Gastrocnemius medialis (tissue), 4 donors: ENCODE measurements at regions not wholly inside any gene's neighbourhood (a gene's known extent, or its start where the extent isn't known, plus 50 kb on each side); places are given as distances from the start of the nearest gene placed in this dataset.

Experiments used
- ATAC-seq, 2 donors: fragments of 150-250 bp; one replicate each; pipeline ENCODE4 v1.9.1; 2016
- DNase-seq, 2 donors: peaks; one replicate each; pipeline ENCODE4 v3.0.0-alpha.2; 2019
- H3K27ac ChIP-seq, 4 donors: fragments of 200-600 bp; sonication (generic); 1 replicate in 1 of 4; 2 replicates in 3 of 4; pipeline ENCODE4 v1.5.1; 2016 to 2018; ENCODE audit warnings: mild to moderate bottlenecking in 2 of 4, moderate library complexity in 1 of 4
- H3K27me3 ChIP-seq, 3 donors: fragments of 200-600 bp; sonication (generic) in 2 of 3; 1 replicate in 1 of 3; 2 replicates in 2 of 3; pipeline versions ENCODE4 v1.5.1 to v1.6.0; 2016 to 2019; ENCODE audit warnings: mild to moderate bottlenecking in 1 of 3, moderate library complexity in 1 of 3
- H3K36me3 ChIP-seq, 2 donors: fragments of 200-600 bp; sonication (generic) in 1 of 2; one replicate each; pipeline ENCODE4 v1.5.1; 2017 to 2018
- H3K4me1 ChIP-seq, 2 donors: fragments of 200-600 bp; sonication (generic) in 1 of 2; one replicate each; pipeline ENCODE4 v1.5.1; 2016 to 2017; ENCODE audit warnings: mild to moderate bottlenecking in 2 of 2
- H3K4me3 ChIP-seq, 4 donors: fragments of 200-600 bp; sonication (generic) in 3 of 4; 1 replicate in 1 of 4; 2 replicates in 3 of 4; pipeline ENCODE4 v1.5.1; 2016 to 2019; ENCODE audit warnings: mild to moderate bottlenecking in 2 of 4
- H3K9me3 ChIP-seq, 3 donors: fragments of 200-600 bp; sonication (generic) in 2 of 3; 1 replicate in 1 of 3; 2 replicates in 2 of 3; pipeline ENCODE4 v1.5.1; 2016 to 2019
- POLR2A ChIP-seq, 2 donors: fragments of 450-650 bp; IDR thresholded peaks; one replicate each; pipeline ENCODE4 v1.6.1; 2017; ENCODE audit warnings: antibody characterized with exemption in 2 of 2, mild to moderate bottlenecking in 2 of 2, moderate library complexity in 2 of 2
- in situ Hi-C, 4 donors: fragments of 200-750 bp; cut with MboI; loops; one replicate each; pipeline versions ENCODE4 v1.15.0 to v1.8.0; 2017; ENCODE audit warnings: low sequenced_read_pairs in 4 of 4
- intact Hi-C: fragments of 100-400 bp; cut with DNase I; formaldehyde crosslinking; loops from one replicate; pipeline ENCODE4 v1.15.1; 2023; ENCODE audit warnings: low total_unique reads
- TF ChIP-seq, protein P1 (sequence below), 5 experiments: fragments of 450-650 bp in 3 of 5; fragments of 200-600 bp in 2 of 5; sonication (generic) in 2 of 5; IDR thresholded peaks in 4 of 5; conservative IDR thresholded peaks in 1 of 5; 1 replicate in 4 of 5; 2 replicates in 1 of 5; pipeline ENCODE4 v1.5.1; 2016 to 2019; ENCODE audit warnings: antibody characterized with exemption in 5 of 5, mild to moderate bottlenecking in 3 of 5, moderate library complexity in 3 of 5

DNA sequence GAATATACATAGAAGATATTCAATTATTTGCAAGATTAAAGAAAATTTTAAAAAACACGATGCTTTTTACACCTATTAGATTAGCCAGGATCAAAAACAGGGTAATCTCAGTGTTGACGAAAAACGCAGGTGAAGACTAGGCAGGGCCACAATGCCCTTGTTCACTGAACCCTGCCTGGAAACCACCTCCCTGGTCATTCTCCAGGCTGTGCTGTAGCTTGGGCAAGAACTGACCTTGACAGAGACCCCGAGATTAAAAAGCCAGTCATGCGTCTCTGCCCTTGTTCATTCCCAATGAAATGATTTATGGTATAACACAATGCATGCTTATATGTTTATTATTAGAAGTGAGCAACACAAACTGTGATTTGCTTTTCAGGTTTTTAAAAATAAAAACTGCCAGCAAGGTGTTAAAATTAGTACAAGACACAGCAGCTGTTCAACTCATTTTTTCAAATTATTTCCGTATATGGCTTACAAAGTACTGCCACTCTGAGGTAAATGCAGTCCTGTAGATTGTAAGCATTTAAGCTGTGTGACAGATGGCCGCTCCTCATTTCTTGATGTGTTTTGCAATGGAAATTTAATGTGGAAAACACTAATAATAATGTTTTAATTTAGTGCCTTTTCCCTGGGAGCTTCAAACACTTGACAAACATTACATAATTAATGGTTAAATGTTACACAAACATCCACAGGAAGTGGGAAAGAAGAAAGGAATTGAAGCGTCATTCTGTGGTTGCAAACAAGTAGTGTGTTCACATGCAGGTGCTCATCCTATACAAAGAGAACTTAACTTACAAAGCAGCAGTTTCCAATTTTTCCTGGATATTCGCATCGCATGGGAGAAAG is 200.2 kb downstream of the VCY1B start:
- TF ChIP-seq, protein P1, sequence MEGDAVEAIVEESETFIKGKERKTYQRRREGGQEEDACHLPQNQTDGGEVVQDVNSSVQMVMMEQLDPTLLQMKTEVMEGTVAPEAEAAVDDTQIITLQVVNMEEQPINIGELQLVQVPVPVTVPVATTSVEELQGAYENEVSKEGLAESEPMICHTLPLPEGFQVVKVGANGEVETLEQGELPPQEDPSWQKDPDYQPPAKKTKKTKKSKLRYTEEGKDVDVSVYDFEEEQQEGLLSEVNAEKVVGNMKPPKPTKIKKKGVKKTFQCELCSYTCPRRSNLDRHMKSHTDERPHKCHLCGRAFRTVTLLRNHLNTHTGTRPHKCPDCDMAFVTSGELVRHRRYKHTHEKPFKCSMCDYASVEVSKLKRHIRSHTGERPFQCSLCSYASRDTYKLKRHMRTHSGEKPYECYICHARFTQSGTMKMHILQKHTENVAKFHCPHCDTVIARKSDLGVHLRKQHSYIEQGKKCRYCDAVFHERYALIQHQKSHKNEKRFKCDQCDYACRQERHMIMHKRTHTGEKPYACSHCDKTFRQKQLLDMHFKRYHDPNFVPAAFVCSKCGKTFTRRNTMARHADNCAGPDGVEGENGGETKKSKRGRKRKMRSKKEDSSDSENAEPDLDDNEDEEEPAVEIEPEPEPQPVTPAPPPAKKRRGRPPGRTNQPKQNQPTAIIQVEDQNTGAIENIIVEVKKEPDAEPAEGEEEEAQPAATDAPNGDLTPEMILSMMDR (IDR thresholded peaks at IDR 0.05 in 4 of 5, conservative IDR thresholded peaks at IDR 0.05 in 1 of 5), result no peak
- no peak for TF ChIP-seq POLR2A (IDR thresholded peaks at IDR 0.05)
- in situ Hi-C loops, result no loop called here
- no peak overlapping the region for H3K27ac ChIP-seq
- H3K27me3 ChIP-seq, result no peaks in the 10 kb centered on the region
- H3K36me3 ChIP-seq, result no peaks in the 10 kb centered on the region
- no peak overlapping the region for H3K4me3 ChIP-seq
- intact Hi-C loops, result no loop called here
- H3K4me1 ChIP-seq, result no peaks in the 10 kb centered on the region
- no peak for ATAC-seq
- DNase-seq, result no peak
- H3K9me3 ChIP-seq, result no peaks in the 10 kb centered on the region

GRCh38 chrY:14256817-14257168 is 200.8 kb downstream of the VCY1B start:
- DNase-seq, result no peak
- intact Hi-C loops, result no loop called here
- no peak for TF ChIP-seq POLR2A (IDR thresholded peaks at IDR 0.05)
- TF ChIP-seq, protein P1 (IDR thresholded peaks at IDR 0.05 in 4 of 5, conservative IDR thresholded peaks at IDR 0.05 in 1 of 5), result no peak
- no peaks in the 10 kb centered on the region for H3K27me3 ChIP-seq
- no peaks in the 10 kb centered on the region for H3K4me1 ChIP-seq
- in situ Hi-C loops, result no loop called here
- H3K9me3 ChIP-seq, result no peaks in the 10 kb centered on the region
- H3K4me3 ChIP-seq, result no peak overlapping the region
- no peak overlapping the region for H3K27ac ChIP-seq
- no peaks in the 10 kb centered on the region for H3K36me3 ChIP-seq
- no peak for ATAC-seq

GRCh38 chrY:14277029-14277428 is 221.0 kb downstream of the VCY1B start:
- Histone ChIP-seq H3K27ac (no peak overlapping the region), H3K9me3 (no peaks in the 10 kb centered on the region), H3K4me1 (no peaks in the 10 kb centered on the region), H3K36me3 (no peaks in the 10 kb centered on the region), H3K27me3 (no peaks in the 10 kb centered on the region), H3K4me3 (no peak overlapping the region)
- intact Hi-C loops (no loop called here), in situ Hi-C loops (no loop called here)
- TF ChIP-seq, protein P1 (IDR thresholded peaks at IDR 0.05 in 4 of 5, conservative IDR thresholded peaks at IDR 0.05 in 1 of 5), result no peak
- no peak for TF ChIP-seq POLR2A (IDR thresholded peaks at IDR 0.05)
- ATAC-seq (no peak), DNase-seq (no peak)

GRCh38 chrY:14290656-14291375 is 233.5 kb upstream of the NLGN4Y start:
- Histone ChIP-seq H3K4me1 (no peaks in the 10 kb centered on the region), H3K27ac (no peak overlapping the region), H3K36me3 (no peaks in the 10 kb centered on the region), H3K9me3 (no peaks in the 10 kb centered on the region), H3K27me3 (no peaks in the 10 kb centered on the region), H3K4me3 (no peak overlapping the region)
- TF ChIP-seq, protein P1 (IDR thresholded peaks at IDR 0.05 in 4 of 5, conservative IDR thresholded peaks at IDR 0.05 in 1 of 5), result no peak
- TF ChIP-seq POLR2A (IDR thresholded peaks at IDR 0.05), result no peak
- in situ Hi-C loops, result no loop called here
- DNase-seq (no peak), ATAC-seq (no peak)
- intact Hi-C loops, result no loop called here
